Endothelial cell of umbilical vein (primary cell): ENCODE measurements at regions not wholly inside any gene's neighbourhood (a gene's known extent, or its start where the extent isn't known, plus 50 kb on each side); places are given as distances from the start of the nearest gene placed in this dataset.

Source experiments
- BruUV-seq: library from RNA; stranded (reverse); fragments of 400-500 nt; replicated peaks from 2 replicates; lab custom pipeline; 2021; lab: Mats Ljungman, UMichigan
- CTCF ChIA-PET: fragments of 300-600, 350-600 bp; sonication (Branson Sonifier 250); formaldehyde crosslinking; loops from one replicate; lab custom pipeline; 2021; ENCODE audit warnings: antibody characterized with exemption, inconsistent platforms; lab: Charles Lee
- POLR2A ChIA-PET: fragments of 300-600, 350-600 bp; sonication (Branson Sonifier 250); formaldehyde crosslinking; loops from one replicate; lab custom pipeline; 2021; ENCODE audit warnings: antibody characterized with exemption, inconsistent platforms; lab: Charles Lee
- DNase-seq: peaks from one replicate; pipeline ENCODE4 v3.0.0-alpha.2; 2011; ENCODE audit warnings: low read depth, low spot score
- FAIRE-seq: peaks from 2 replicates; lab custom pipeline; 2011; peaks lifted over from hg19 to GRCh38; lab: Jason Lieb, UNC
- H2AFZ ChIP-seq: 2 replicates; pipeline ENCODE4 v1.6.0; 2012; ENCODE audit warnings: low read depth, low read length, control low read depth, inconsistent platforms
- H3K27ac ChIP-seq: 2 replicates; pipeline ENCODE4 v1.5.1; 2011; ENCODE audit warnings: low read depth, mild to moderate bottlenecking, control low read depth, low read length, moderate library complexity; ENCODE audit not compliant: insufficient read depth
- H3K27me3 ChIP-seq, 2 experiments: 2 replicates each; pipeline versions ENCODE4 v1.6.0 to v1.6.1; 2011; ENCODE audit warnings: low read length in 2 of 2, mixed read lengths in 1 of 2; ENCODE audit not compliant: control insufficient read depth in 2 of 2, insufficient read depth in 2 of 2
- H3K36me3 ChIP-seq, 2 experiments: 2 replicates in 1 of 2; 3 replicates in 1 of 2; pipeline ENCODE4 v1.5.1; 2011; ENCODE audit warnings: low read length in 2 of 2, mild to moderate bottlenecking in 1 of 2, moderate library complexity in 1 of 2; ENCODE audit not compliant: control insufficient read depth in 2 of 2, insufficient read depth in 2 of 2; ENCODE audit errors: extremely low read depth in 1 of 2
- H3K4me1 ChIP-seq: 3 replicates; pipeline ENCODE4 v1.5.1; 2011; ENCODE audit warnings: mild to moderate bottlenecking, low read length; ENCODE audit not compliant: control insufficient read depth, insufficient read depth; ENCODE audit errors: extremely low read depth
- H3K4me2 ChIP-seq: 2 replicates; pipeline ENCODE4 v1.6.1; 2011; ENCODE audit warnings: low read length, control low read depth, mixed read lengths; ENCODE audit not compliant: insufficient read depth
- H3K4me3 ChIP-seq, 3 experiments: fragments of 200-600 bp in 1 of 3; sonication (generic), shearing (Covaris generic) in 1 of 3; replicated peaks in 1 of 3; 2 replicates each; pipeline ENCODE4 v1.5.1; 2011 to 2016; ENCODE audit warnings: control low read depth in 3 of 3, low read length in 3 of 3, mild to moderate bottlenecking in 2 of 3, inconsistent platforms in 1 of 3, low read depth in 1 of 3, moderate library complexity in 1 of 3; ENCODE audit not compliant: insufficient read depth in 1 of 3
- H3K79me2 ChIP-seq: 2 replicates; pipeline ENCODE4 v1.6.0; 2012; ENCODE audit warnings: low read length, inconsistent platforms; ENCODE audit not compliant: control insufficient read depth, insufficient read depth
- H3K9ac ChIP-seq: replicated peaks from 2 replicates; pipeline ENCODE3; 2011; ENCODE audit warnings: low read length, control low read depth; ENCODE audit not compliant: insufficient read depth; ENCODE audit errors: extremely low read depth
- H3K9me1 ChIP-seq: replicated peaks from 3 replicates; pipeline ENCODE4 v1.6.0; 2011; ENCODE audit warnings: mild to moderate bottlenecking, low read length; ENCODE audit not compliant: control insufficient read depth, insufficient read depth; ENCODE audit errors: extremely low read depth
- H3K9me3 ChIP-seq: replicated peaks from 2 replicates; pipeline ENCODE4 v1.5.1; 2012; ENCODE audit warnings: low read length, inconsistent platforms; ENCODE audit not compliant: control insufficient read depth, insufficient read depth
- H4K20me1 ChIP-seq: replicated peaks from 2 replicates; pipeline ENCODE3; 2011; ENCODE audit warnings: mild to moderate bottlenecking, low read length; ENCODE audit not compliant: control insufficient read depth, insufficient read depth; ENCODE audit errors: extremely low read depth
- CTCF ChIP-seq, 2 donors: IDR thresholded peaks; 1 replicate in 1 of 2; 2 replicates in 1 of 2; pipeline ENCODE4 v1.5.1; 2011; ENCODE audit warnings: low read length in 2 of 2, mild to moderate bottlenecking in 2 of 2, moderate library complexity in 2 of 2, control low read depth in 1 of 2, inconsistent platforms in 1 of 2, low read depth in 1 of 2; ENCODE audit not compliant: insufficient read depth in 1 of 2; ENCODE audit errors: extremely low read depth in 1 of 2
- EZH2 ChIP-seq: IDR thresholded peaks from 2 replicates; pipeline ENCODE4 v1.6.1; 2012; ENCODE audit warnings: borderline replicate concordance, low read depth, mild to moderate bottlenecking, moderate library complexity, low read length, inconsistent platforms; ENCODE audit not compliant: severe bottlenecking
- FOS ChIP-seq: IDR thresholded peaks from 2 replicates; pipeline ENCODE4 v1.6.1; 2011; ENCODE audit warnings: mild to moderate bottlenecking, low read length, moderate library complexity, borderline replicate concordance; ENCODE audit not compliant: insufficient read depth
- GATA2 ChIP-seq: IDR thresholded peaks from 2 replicates; pipeline ENCODE4 v1.7.0; 2011; ENCODE audit warnings: low read depth, mild to moderate bottlenecking, moderate library complexity, mixed read lengths, low read length; ENCODE audit not compliant: insufficient read length, insufficient read depth
- JUN ChIP-seq: IDR thresholded peaks from 2 replicates; pipeline ENCODE4 v1.6.1; 2011; ENCODE audit warnings: borderline replicate concordance, low read depth; ENCODE audit not compliant: insufficient read length, insufficient read depth
- MAX ChIP-seq: IDR thresholded peaks from 2 replicates; pipeline ENCODE4 v1.6.1; 2011; ENCODE audit not compliant: insufficient read depth, insufficient read length
- MYC ChIP-seq: IDR thresholded peaks from one replicate; pipeline ENCODE4 v1.6.1; 2011; ENCODE audit warnings: mild to moderate bottlenecking, low read depth, low read length
- POLR2A ChIP-seq: IDR thresholded peaks from 2 replicates; pipeline ENCODE4 v1.6.1; 2012; ENCODE audit warnings: low read depth, mild to moderate bottlenecking, control low read depth, low read length
- POLR2AphosphoS5 ChIP-seq: IDR thresholded peaks from 2 replicates; pipeline ENCODE4 v1.6.1; 2012; ENCODE audit warnings: low read depth, mild to moderate bottlenecking, control low read depth, low read length, moderate library complexity; ENCODE audit not compliant: insufficient read depth
- dilution Hi-C: fragments of 300-500 bp; cut with MboI; formaldehyde crosslinking; loops from one replicate; pipeline ENCODE4 v1.15.0; 2019; ENCODE audit warnings: low sequenced_read_pairs; ENCODE audit not compliant: extremely low pct_ligation_motif_present
- intact Hi-C: fragments of 100-400 bp; cut with micrococcal nuclease; formaldehyde crosslinking; loops from one replicate; pipeline ENCODE4 v1.10.0; 2022

- DNase-seq = no peak
- intact Hi-C loops = no loop called here
- CTCF ChIA-PET = no interaction called here
- Histone ChIP-seq H3K4me3 (no peak overlapping the region), H3K27ac (no peak overlapping the region), H3K4me1 (peaks cover 15% of the 10 kb centered on the region), H3K79me2 (no peaks in the 10 kb centered on the region), H3K36me3 (no peaks in the 10 kb centered on the region), H3K27me3 (peaks cover 0 to 1% of the 10 kb centered on the region in 2 experiments), H2AFZ (no peak overlapping the region), H3K9me3 (no peaks in the 10 kb centered on the region), H4K20me1 (no peaks in the 10 kb centered on the region), H3K4me2 (no peak overlapping the region), H3K9me1 (no peaks in the 10 kb centered on the region), H3K9ac (no peak overlapping the region)
- peak; percentile 44 for FAIRE-seq
- TF ChIP-seq MAX (no peak), FOS (no peak), EZH2 (no peak), GATA2 (no peak)
- BruUV-seq = no TSS peak
- dilution Hi-C loops = no loop called here
- POLR2A ChIA-PET = no interaction called here
Observed at GRCh38 chr1:229056046-229056445, 214.9 kb upstream of the RAB4A start.

GRCh38 chr1:229058111-229058561 is 212.8 kb upstream of the RAB4A start:
- dilution Hi-C loops (no loop called here), intact Hi-C loops (no loop called here)
- DNase-seq (no peak), FAIRE-seq (no peak)
- no peaks in the 10 kb centered on the region for H3K27me3 ChIP-seq
- H2AFZ ChIP-seq = no peak overlapping the region
- TF ChIP-seq POLR2A (no peak), GATA2 (no peak), MYC (no peak), EZH2 (no peak), JUN (no peak), FOS (no peak), CTCF (IDR thresholded peaks at IDR 0.05; ENCODE audit: extremely low read depth in 1 of 2, insufficient read depth in 1 of 2, low read depth in 1 of 2, low read length in 2 of 2) (no peak), POLR2AphosphoS5 (no peak), MAX (no peak)
- no peaks in the 10 kb centered on the region for H3K79me2 ChIP-seq
- no peak overlapping the region for H3K4me3 ChIP-seq
- BruUV-seq = no TSS peak
- H4K20me1 ChIP-seq = no peaks in the 10 kb centered on the region
- H3K9ac ChIP-seq = no peak overlapping the region
- H3K27ac ChIP-seq = no peak overlapping the region
- no peaks in the 10 kb centered on the region for H3K9me3 ChIP-seq
- no peaks in the 10 kb centered on the region for H3K9me1 ChIP-seq
- H3K4me1 ChIP-seq = peaks cover 15% of the 10 kb centered on the region
- CTCF ChIA-PET = interaction anchor here (1.4 kb wide), 1 partner anchor 26 kb away, joined by 4 read pairs; no protein-coding TSS in a partner anchor
- POLR2A ChIA-PET = no interaction called here
- no peaks in the 10 kb centered on the region for H3K36me3 ChIP-seq
- no peak overlapping the region for H3K4me2 ChIP-seq
